Hematopoietic multipotent progenitor cell treated with erythropoietin and hydrocortisone succinate and interleukin-3 and kit ligand, for 17 days (in vitro differentiated cells): ENCODE measurements at regions not wholly inside any gene's neighbourhood (a gene's known extent, or its start where the extent isn't known, plus 50 kb on each side); places are given as distances from the start of the nearest gene placed in this dataset.

Source experiments
- DNase-seq: peaks from one replicate; pipeline ENCODE4 v3.0.0-alpha.2; 2015; ENCODE audit warnings: low spot score

DNA sequence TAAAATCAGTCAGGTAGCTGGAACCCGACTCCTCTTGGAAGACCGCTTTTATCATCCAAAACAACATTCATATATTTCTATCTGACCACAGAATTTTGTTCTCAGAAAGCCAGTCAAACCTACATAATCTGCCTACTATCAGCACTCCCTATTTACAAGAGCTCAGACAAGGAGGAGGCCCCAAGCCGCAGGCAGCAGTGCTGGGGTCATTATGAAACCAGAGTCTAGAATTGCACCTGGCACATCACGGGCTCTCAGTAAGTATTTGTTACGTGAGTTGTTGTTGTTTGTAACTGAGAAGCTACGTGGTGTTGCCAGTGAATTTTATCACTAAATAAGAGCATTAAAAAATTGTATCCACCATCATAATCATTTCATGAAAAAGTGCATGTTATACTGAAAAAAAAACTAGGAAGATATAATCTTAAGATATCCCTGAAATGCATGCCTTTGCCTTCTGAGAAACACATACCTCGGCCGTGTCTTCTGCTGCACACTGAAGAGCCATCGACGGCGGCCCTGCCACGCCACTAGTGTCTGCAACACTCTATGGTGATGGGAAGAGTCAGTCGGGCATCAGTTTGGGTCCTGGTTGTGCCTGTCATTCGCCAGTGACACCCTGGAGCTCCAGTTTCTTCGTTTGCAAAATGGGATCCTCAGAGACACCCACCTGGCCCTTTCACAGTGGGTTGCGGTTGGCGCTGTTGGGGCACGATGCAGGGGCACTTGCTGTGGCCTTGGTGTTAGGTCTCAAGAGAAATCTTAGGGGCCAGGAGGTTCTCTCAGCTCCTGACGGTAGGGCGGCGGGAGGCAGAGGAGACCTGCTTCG lies 505.9 kb downstream of the EIPR1 start:
- DNase-seq, result no peak

DNA sequence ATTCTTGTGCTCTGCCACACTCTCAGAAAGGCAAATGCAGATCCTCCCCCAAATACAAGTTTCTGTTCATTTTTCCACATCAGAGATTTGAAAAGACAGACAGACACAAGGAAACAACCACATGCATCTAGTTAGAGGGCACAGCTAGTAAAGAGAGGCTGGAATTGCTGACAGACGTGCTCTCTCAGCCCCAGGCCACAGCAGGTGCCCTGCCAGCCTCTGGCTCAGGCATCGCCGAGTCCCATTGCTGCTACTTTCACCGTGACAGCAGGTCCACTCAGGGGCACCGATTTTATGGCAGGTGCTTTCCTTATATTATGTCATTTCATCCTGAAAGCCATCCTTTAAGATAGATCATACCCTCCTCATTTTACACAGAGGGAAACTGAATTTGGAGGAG lies 507.5 kb downstream of the EIPR1 start:
- DNase-seq, result no peak

DNA sequence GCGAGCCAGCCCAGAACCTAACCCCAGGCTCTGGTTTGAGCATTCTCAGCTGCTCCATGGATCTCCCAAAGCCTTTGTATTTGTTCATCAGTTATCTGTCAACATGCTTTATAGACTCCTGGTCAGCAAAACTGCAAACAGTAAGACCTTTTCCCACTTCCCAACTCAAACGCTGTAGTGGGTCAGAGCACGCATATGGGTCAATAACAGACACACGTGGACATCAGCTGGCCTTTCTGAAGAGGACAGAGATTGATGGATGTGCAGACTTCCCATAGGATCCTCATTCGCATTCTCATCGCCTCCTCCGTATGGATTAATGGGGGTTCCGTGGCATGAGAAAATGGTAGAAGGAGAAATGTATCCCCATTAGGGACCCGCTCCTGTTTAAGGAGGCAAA lies 508.1 kb downstream of the EIPR1 start:
- no peak for DNase-seq

DNA sequence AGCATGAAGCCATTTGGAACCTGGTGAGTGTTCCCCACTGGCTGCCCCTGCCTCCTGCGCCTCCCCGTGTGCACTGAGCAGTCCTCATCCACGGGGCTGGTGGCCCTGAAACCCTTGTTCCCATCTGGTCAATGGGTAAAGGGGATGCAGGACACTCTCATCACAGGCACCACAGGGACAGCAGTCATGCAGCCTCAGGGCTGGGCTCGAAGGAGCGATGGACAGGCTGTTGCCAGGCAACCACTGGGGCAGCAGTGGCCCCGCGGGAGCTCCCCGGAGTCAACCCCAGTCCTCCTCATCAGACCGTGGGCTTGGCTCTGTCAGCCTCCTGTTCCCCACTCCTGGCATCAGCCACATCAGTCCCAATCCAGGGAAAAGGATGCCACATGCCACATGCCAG lies 509.5 kb downstream of the EIPR1 start:
- DNase-seq, result no peak

DNA sequence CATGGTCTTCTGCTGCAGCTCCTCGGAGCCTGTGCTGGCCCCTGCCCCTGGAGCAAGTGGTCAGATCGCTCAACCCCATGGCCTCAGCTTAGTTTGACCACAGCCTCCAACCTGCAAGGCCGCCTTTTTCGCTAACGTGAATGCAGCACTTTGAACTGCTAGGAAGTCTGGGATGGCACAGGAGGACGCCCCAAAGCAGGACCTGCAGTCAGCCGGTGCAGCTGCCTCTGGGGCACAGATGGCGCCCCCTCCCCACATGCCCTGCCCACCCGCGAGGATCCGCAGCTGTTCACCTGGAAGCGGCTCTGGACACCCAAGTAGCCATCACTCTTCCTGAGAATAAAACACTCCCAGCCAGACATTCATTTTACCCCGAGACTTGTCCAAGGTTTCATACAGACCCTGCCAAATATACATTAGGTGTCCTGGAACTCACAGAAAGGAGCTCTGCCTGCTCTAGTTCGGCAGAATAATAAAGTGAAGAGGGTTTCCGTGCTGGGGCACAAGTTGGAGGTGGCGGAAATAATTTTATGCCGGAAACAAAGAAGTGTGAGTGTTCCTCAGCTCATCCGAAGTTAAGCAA lies 510.1 kb downstream of the EIPR1 start:
- DNase-seq, result no peak

DNA sequence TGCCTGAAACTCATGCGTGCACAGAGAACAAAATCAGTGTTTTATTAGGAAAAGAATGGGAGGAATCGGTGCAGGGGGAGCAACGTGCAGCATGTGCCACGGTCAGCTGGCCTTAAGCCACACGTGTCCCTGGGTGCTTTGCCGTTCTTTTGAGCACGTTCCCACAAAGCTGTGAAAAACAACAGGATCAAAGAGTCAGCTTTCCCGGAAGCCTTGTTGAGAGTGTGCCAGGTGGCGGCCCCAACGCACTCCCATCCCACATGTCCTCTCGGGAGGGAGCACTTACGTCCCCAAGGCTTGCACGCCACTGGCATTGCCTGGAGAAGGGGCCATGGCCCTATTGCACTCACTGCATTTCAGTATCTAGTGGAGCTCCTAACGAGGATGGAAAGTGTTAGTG lies 511.2 kb downstream of the EIPR1 start:
- no peak for DNase-seq

DNA sequence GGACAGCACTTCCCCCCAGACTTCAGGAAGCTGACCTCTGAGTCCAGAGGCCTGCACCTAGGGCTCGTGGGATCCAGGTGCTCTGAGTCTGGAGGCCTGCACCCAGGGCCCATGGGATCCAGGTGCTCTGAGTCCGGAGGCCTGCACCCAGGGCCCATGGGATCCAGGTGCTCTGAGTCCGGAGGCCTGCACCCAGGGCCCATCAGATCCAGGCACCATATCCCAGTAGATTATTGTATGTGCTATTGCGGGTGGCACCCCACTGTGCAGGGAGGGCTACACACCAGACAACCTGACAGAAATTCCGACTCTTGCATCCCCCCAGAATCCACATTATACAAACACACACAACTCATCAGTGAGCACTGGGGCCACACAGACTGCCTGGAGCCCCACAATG lies 515.2 kb downstream of the EIPR1 start:
- DNase-seq, result no peak

DNA sequence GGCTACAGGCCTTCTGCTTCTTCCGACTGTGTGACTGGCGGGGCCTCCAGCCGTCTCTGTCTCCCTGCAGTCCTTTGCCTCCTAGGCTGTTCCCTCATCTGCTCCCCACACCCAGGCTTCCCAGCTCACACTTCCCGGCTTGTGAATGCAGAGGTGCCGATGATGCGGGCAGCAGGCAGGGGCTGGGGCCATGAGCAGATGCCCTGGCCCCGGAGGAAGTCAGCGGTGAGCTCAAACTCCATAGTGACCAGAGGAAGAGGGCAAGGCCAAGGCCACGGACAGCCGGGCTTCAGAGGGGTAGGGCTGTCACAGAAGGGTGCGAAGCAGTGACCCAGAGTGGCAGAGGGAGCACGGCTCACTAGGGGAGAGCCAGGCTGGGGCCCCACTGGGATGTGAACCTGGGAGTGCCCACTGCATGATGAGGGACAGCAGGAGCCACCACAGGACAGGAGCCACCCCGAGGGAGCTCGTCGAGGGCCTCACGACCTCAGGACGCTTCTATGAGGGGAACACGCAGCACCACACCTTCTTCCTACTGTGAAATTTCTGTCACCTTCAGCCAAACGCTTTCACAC lies 515.9 kb downstream of the EIPR1 start:
- DNase-seq, result no peak

DNA sequence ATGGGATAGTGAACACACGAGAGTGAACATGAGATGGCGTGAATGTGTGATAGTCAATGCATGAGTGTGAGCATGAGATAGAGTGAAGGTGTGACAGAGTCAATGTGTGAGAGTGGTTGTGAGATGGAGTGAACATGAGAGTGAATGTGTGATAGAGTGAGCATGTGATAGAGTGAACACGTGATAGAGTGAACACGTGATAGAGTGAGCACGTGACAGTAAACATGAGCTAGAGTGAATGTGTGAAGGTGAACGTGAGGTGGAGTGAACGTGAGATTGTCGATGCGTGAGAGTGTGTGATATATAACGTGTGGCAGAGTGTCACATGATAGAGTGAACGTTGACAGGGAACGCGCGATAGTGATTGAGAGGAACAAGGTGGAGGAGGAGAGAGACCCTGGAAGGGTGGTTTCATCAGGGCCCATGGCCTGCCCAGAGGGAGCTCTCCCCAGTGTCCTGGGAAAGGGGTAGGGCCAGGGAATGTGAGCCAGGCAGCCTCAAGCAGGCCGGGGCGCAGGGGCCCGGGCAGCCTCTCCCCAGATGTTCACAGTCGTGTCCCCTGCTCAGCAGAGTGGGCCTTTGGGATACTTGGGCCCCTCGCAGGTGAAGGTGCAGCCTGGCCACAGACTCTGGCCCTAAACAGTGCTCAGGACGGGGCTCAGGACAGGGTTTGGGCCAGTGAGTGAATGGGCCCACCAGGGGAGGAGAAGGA lies 516.9 kb downstream of the EIPR1 start:
- DNase-seq, result no peak

DNA sequence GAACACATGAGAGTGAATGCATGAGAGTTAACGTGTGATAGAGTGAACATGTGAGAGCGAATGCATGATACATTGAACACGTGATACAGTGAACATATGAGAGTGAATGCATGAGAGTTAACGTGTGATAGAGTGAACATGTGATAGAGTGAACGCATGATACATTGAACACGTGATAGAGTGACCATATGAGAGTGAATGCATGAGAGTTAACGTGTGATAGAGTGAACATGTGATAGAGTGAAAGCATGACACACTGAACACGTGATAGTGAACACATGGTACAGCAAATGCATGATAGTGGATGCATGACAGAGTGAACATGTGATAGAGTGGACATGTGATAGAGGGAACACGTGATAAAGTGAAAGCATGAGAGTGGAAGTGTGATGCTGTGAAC lies 517.9 kb downstream of the EIPR1 start:
- no peak for DNase-seq

DNA sequence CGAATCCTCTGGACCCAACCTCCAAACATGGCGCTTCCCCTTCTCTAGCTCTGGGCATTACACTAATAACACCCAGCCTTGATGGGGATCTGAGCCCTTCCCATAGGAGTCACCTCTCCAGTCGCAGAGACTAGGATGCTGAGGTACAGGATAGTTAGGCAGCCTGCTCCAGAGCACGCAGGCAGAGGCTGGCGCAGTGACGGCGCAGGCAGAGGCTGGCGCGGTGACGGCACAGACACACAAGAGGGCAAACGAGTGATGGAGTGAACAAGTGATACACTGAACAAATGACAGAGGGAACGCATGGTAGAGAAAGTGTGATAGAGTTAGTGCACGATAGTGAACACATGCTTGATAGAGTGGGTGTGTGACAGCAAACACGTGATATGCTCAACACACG lies 518.5 kb downstream of the EIPR1 start:
- no peak for DNase-seq

DNA sequence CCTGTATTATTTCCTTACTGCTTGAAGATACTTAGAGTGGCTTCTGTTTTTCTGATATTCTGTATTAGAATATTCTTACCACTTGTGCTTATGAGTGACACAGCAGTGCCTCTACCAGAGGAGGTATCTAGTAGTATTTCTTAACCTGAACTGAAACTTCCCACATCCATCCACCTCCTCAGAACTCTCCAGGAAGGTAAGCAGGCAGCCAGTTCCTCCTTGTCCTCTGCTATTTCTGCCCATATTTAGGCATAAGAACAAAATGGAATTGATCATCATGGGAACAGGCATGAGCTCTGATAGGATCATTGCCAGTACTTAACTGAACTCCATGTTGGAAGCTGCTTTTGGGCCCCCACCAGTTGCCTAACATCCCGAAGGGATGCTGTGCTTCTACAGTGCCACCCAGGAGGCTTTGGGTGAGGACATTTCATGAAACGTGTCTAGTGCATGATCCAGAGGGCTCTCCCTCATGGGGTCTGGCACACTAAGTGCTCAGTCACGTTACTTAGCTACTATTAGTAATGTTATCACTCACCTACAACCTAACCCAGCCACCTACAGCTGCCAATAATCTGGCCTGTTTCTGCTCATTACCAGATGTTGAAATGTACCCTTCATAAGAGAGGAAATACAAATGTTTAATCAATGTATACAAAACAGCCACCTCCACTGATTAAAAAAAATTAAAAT lies 520.7 kb downstream of the EIPR1 start:
- no peak for DNase-seq

DNA sequence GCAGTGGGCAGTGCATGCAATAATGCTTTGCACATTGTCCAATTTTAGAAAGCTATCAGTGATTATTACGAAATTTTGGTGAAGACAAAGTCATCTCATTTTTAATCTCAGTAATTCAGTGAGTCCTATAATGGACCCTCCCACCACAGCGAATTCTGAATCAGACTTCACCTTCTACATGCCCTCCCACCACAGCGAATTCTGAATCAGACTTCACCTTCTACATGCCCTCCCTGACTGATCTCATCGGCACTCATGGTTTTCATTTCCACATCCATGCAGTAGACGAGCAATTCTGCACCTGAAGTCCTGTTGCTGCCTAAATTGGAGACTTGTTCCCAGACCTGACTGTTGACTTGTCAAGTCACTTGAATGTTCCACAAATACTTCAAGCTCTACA lies 522.3 kb downstream of the EIPR1 start:
- no peak for DNase-seq

DNA sequence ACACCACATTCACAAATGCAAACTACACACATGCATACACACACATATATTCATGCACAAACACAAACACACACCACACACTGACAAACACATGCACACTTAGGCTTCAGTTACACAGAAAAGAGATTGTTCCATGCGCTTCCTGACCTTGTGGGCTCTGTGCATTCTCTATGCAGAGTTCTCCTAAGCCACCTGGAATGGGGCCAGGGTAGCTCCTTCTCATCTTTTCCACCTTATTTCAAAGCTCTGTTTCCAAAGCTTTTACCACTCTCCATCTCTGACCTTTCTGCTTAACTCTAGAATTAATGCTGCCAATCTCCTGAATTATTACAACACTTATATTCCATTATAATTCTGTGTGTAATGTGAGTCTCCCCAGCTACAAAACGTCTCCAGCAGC lies 522.3 kb upstream of the MYT1L start:
- DNase-seq, result no peak

DNA sequence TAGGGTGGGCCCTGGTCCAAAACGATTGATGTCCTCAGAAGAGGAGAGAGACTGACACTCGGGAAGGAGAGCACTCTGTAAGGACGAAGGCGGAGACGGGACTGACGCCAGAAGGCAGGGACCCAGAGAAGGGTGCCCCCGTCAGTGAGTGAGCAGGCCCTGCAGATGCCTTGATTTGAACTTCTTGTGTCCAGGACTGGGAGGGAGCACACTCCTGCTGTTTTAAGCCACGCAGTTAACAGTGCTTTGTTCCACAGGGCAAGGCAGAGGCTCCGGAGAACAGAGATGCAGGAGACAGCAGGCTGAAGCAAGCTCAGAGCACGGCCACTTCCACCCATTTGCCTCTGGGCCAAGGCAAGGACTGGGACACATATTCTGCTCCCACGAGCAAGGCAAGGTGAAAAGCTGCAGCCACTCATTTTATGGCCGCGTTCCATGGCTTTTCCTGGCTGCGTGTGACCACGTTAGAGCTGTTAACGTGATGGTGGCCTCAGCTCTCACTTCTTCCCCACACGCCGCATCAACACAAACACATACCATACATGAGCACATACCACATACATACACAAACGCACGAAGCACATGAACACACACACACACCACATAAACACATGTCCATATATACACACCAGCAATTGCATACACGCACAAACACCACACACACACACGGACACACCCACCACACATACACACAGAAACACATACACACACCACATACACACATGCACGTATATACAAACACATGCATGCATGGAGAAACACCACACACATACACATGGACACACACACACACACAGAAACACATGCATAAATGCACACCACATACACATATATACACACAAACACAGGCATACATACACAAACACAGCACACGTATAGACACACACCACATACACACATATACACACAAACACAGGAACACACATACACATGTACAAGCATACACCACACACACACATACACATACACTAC lies 521.0 kb upstream of the MYT1L start:
- no peak for DNase-seq

DNA sequence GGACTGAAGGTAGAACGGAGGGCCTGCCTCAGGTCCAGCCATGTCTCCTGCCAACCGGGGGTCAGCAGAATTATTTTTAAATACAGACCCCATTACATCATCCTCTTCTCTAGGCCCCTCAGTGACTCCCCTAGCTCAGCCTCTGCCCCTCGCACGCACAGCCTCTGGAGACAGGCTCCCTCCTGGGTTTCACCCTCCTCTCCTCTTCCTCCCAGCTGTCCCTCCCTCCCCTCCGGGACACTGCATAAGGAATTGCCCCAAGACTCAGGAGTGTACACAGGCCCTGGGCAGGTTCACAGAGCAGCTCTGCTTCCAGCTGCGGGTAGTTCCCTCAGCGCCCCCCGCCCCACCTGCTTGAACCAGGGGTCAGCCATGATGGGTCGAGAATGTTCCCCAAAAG lies 520.2 kb upstream of the MYT1L start:
- no peak for DNase-seq

DNA sequence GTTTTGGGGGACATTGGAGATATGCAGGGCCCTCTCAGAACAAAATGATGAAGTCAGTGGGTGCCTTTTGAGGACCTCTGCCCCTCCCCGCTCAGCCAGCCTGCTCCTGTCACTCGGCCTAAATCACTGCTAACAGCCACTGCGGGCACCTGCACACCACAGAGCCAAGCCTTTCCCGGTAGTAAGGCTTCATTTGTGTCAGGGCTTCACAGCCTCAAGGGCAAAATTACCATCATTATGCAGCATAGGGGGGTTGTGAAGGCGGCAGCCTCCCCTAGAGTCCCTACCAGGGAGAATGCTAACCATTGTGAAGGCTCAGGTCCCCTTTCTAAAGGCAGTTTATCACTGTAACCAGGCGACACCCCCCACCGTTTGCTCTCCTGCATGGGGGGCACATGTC lies 519.8 kb upstream of the MYT1L start:
- DNase-seq, result no peak

DNA sequence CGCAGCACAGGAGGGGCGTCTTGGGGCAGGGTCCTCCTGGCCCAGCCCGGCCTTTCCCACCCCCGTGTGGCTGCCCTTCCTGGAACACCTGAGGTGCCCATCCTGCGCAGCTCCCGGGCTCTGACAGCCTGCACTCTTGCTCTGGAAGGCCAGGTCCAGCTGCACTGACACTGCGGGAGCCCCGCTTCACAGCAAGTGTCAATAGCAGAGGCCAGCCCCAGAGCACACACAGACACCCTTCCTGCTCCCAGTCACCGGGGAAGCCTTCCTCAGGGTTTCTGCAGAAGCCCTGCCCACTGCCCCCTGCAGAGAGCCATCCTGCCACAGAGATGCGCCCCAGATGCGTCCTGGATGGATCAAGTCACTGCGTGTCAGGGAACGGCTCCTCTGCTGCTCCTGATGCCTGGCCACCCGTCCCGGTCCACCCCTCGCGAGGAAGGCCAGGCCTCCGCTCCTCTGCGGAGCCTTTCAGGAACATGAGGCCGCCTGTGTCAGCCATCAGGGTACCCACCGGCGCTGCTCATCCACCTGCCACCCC lies 519.2 kb upstream of the MYT1L start:
- no peak for DNase-seq

DNA sequence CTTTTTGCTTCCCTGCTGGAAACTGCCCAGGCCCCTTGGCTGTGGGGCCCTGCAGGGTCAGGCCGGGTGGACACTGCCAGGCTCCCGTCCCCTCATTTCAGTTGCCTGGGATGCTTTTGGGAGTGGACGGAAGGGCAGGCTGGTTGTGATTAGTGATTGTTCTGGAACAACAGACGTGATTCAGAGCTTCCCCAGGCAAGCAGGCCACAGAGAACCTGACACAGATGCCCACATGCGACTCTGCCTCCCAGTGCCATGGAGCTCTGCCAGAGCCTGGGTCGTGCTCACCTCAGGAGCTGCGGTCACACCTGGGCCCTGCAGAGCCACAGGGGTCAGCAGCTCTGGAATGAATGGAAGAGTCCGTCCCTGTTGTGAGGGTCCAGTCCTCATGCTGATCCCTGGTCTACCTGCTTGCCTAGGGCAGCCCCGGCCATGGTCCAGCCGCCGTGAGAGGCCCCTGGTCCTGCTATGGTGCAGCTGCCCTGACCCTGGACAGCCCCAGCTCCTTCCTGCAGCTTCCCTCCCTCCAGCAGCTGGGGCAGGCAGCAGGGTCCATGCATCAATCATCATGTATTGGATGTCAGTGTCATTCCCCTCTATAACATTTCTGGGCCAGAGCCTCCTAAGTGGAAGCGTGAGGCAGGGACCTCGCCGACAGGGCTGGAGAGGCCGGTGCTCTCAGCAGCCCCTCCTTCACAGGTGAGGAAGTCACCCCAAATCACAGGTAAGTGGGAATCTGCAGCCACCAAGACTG lies 518.6 kb upstream of the MYT1L start:
- no peak for DNase-seq

DNA sequence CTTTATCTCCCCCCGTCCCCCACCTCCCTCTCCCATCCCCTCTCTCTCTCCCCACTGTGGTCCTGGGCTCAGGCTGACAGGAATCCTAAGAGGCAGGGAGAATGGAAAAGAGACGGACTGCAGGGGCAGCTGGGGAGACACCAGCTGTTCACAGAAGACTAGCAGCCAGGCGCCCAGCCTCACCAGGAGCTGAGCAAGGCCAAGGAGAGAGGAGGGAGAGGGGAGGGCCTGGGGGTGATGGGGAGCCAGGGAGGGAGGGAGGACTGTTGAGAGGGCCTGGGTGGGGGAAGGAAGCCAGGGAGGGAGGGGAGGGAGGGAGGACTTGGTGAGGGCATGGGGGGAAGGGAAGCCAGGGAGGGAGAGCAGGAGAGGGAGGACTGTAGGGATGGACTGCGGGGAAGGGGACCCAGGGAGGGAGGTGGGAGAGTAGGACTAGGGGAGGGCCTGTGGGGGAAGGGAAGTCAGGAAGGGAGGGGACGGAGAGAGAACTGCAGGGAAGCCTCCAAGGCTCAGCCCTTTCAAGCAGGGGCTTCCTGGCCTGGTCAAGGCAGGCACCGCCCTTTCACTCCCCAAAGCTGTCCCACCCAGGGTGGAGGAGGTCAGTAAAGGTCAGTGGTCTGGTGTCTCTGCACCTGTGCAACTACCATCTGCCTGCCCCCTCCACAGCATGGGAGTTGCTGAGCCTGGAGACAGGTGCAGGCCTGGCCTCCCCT lies 517.7 kb upstream of the MYT1L start:
- no peak for DNase-seq
